CD4-positive, alpha-beta T cell treated with Interleukin-15 for 4 hours (primary cell): ENCODE measurements at regions not wholly inside any gene's neighbourhood (a gene's known extent, or its start where the extent isn't known, plus 50 kb on each side); places are given as distances from the start of the nearest gene placed in this dataset.

Experiments
- DNase-seq: peaks from one replicate; pipeline ENCODE4 v3.0.0-alpha.2; 2020; ENCODE audit warnings: low spot score

- no peak for DNase-seq
These were observed 191.3 kb downstream of the SMIM20 start for GRCh38 chr4:26105337-26105736.

- no peak for DNase-seq
These were observed 192.0 kb downstream of the SMIM20 start for GRCh38 chr4:26105815-26106699.

GRCh38 chr4:26106776-26107175 is 192.8 kb downstream of the SMIM20 start:
- DNase-seq = no peak

GRCh38 chr4:26108054-26108453 is 194.0 kb downstream of the SMIM20 start:
- no peak for DNase-seq

- no peak for DNase-seq
These were observed 196.5 kb downstream of the SMIM20 start for GRCh38 chr4:26110493-26110892.

- DNase-seq = no peak
These were observed 199.4 kb downstream of the SMIM20 start for GRCh38 chr4:26113339-26113940.

GRCh38 chr4:26116057-26116456 is 202.0 kb downstream of the SMIM20 start:
- DNase-seq = no peak

GRCh38 chr4:26120098-26120825 is 200.6 kb upstream of the RBPJ start:
- no peak for DNase-seq

- DNase-seq = no peak
These were observed 198.1 kb upstream of the RBPJ start for GRCh38 chr4:26122690-26123089.

- no peak for DNase-seq
These were observed 196.0 kb upstream of the RBPJ start for GRCh38 chr4:26124753-26125321.

GRCh38 chr4:26126143-26126718 is 194.6 kb upstream of the RBPJ start:
- DNase-seq = no peak

GRCh38 chr4:26126994-26127393 is 193.8 kb upstream of the RBPJ start:
- no peak for DNase-seq

GRCh38 chr4:26127851-26128337 is 192.9 kb upstream of the RBPJ start:
- DNase-seq = no peak

GRCh38 chr4:26130173-26130572 is 190.6 kb upstream of the RBPJ start:
- peak; percentile 17 for DNase-seq

GRCh38 chr4:26130841-26131432 is 189.9 kb upstream of the RBPJ start:
- peak; percentile 43 for DNase-seq

- DNase-seq = peak; percentile 54
These were observed 189.1 kb upstream of the RBPJ start for GRCh38 chr4:26131711-26132110.

GRCh38 chr4:26132858-26133257 is 188.0 kb upstream of the RBPJ start:
- no peak for DNase-seq

- DNase-seq = no peak
These were observed 187.0 kb upstream of the RBPJ start for GRCh38 chr4:26133840-26134239.

GRCh38 chr4:26135331-26135730 is 185.5 kb upstream of the RBPJ start:
- no peak for DNase-seq

GRCh38 chr4:26136615-26137014 is 184.2 kb upstream of the RBPJ start:
- no peak for DNase-seq

GRCh38 chr4:26137288-26137687 is 183.5 kb upstream of the RBPJ start:
- no peak for DNase-seq
